ENCODE measurements at regions not wholly inside any gene's neighbourhood (a gene's known extent, or its start where the extent isn't known, plus 50 kb on each side); places are given as distances from the start of the nearest gene placed in this dataset.

DNA sequence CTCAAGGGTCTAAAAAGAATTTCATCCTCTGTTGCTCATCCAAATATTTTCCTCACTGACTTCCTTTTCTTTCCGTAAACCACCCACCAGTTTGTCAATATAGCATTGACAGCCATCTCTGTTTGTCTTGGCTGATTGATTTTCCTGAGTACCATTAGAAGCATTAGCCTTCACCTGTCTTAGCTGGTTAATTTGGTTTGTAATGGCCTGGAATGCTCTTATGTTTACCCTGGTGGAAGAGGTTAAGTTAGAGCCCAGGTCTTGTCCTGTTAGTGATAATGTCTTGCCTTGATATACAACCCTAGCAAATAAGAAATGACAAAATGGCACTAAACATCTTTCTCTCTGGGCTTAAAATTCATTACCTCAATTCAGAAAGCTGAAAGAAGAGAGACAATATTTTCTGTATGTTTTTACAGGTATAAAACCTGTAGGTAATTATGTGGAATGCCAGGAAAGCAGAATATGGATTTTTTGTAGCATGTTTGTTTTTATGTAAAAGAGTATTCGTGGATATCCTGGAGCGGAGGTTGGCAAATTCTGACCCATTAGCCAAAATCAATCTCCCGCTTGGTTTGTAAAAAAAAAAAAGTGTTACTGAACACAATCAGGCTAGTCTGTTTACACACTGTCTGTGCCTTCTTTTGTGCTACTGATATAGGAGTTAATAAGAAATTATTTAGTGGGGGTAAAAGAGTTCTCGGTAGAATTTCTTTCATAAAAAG is 224.4 kb upstream of the DAAM1 start:
- Histone ChIP-seq H3K27ac (no peak overlapping the region), H3K9me3 (no peaks in the 10 kb centered on the region), H3K36me3 (no peaks in the 10 kb centered on the region), H3K4me1 (no peaks in the 10 kb centered on the region), H3K27me3 (no peaks in the 10 kb centered on the region), H3K4me3 (no peak overlapping the region)
- TF ChIP-seq POLR2A (IDR thresholded peaks at IDR 0.05), result no peak
- no peak for TF ChIP-seq POLR2AphosphoS5 (IDR thresholded peaks at IDR 0.05; ENCODE audit: insufficient read depth in 1 of 2, low read depth in 1 of 2)
- TF ChIP-seq, protein P1, sequence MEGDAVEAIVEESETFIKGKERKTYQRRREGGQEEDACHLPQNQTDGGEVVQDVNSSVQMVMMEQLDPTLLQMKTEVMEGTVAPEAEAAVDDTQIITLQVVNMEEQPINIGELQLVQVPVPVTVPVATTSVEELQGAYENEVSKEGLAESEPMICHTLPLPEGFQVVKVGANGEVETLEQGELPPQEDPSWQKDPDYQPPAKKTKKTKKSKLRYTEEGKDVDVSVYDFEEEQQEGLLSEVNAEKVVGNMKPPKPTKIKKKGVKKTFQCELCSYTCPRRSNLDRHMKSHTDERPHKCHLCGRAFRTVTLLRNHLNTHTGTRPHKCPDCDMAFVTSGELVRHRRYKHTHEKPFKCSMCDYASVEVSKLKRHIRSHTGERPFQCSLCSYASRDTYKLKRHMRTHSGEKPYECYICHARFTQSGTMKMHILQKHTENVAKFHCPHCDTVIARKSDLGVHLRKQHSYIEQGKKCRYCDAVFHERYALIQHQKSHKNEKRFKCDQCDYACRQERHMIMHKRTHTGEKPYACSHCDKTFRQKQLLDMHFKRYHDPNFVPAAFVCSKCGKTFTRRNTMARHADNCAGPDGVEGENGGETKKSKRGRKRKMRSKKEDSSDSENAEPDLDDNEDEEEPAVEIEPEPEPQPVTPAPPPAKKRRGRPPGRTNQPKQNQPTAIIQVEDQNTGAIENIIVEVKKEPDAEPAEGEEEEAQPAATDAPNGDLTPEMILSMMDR (IDR thresholded peaks at IDR 0.05), result no peak
- intact Hi-C loops (cut with DNase I), result no loop called here
- DNase-seq (ENCODE audit: extremely low spot score in 2 of 2), result no peak

DNA sequence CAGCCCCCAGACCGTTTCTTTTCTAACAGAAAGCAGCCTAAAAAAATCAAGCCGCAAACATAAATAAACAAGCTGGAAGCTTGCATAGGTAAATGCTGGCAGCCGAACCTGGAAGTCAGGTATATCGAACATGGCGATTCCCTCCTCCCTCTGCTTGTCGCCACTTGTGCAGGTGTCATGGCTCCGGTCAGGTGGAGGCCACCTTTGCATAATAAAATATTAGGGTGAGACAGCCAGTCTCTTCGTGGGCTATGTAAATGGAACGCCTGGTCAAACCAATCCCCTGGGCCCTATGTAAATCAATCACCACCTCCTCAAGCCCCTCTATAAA is 223.9 kb upstream of the DAAM1 start:
- no peaks in the 10 kb centered on the region for H3K27me3 ChIP-seq
- intact Hi-C loops (cut with DNase I), result no loop called here
- H3K36me3 ChIP-seq, result no peaks in the 10 kb centered on the region
- DNase-seq (ENCODE audit: extremely low spot score in 2 of 2), result no peak
- H3K4me3 ChIP-seq, result no peak overlapping the region
- no peak for TF ChIP-seq POLR2AphosphoS5 (IDR thresholded peaks at IDR 0.05; ENCODE audit: insufficient read depth in 1 of 2, low read depth in 1 of 2)
- TF ChIP-seq, protein P1 (IDR thresholded peaks at IDR 0.05), result no peak
- TF ChIP-seq POLR2A (IDR thresholded peaks at IDR 0.05), result no peak
- no peaks in the 10 kb centered on the region for H3K4me1 ChIP-seq
- H3K27ac ChIP-seq, result no peak overlapping the region
- no peaks in the 10 kb centered on the region for H3K9me3 ChIP-seq

DNA sequence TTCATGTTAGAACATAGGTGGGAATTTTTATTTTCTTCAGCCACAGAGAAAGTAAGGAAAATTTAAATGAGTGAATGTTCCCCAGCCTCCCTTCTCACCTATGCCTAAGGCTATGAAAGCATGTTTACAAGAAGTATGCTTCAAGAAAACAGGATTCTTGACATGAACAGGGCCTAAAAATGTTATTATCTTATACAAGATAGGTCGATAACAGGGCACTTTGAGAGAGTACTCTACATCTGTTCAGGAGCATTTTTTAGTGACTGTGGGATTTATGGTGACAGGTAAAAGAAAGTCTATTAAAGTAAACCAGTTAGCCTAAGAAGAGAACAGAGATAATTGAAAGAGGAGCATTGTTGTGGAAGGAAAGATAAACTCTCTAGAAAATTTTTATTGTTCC is 222.9 kb upstream of the DAAM1 start:
- intact Hi-C loops (cut with DNase I), result loop anchor here (5.0 kb wide), 1 partner anchor 513 kb away; no protein-coding TSS in a partner anchor
- no peak overlapping the region for H3K27ac ChIP-seq
- TF ChIP-seq POLR2AphosphoS5 (IDR thresholded peaks at IDR 0.05; ENCODE audit: insufficient read depth in 1 of 2, low read depth in 1 of 2) (no peak), POLR2A (IDR thresholded peaks at IDR 0.05) (no peak)
- TF ChIP-seq, protein P1 (IDR thresholded peaks at IDR 0.05), result no peak
- H3K9me3 ChIP-seq, result no peaks in the 10 kb centered on the region
- no peaks in the 10 kb centered on the region for H3K27me3 ChIP-seq
- H3K4me1 ChIP-seq, result no peaks in the 10 kb centered on the region
- H3K4me3 ChIP-seq, result no peak overlapping the region
- no peak for DNase-seq (ENCODE audit: extremely low spot score in 2 of 2)
- no peaks in the 10 kb centered on the region for H3K36me3 ChIP-seq

DNA sequence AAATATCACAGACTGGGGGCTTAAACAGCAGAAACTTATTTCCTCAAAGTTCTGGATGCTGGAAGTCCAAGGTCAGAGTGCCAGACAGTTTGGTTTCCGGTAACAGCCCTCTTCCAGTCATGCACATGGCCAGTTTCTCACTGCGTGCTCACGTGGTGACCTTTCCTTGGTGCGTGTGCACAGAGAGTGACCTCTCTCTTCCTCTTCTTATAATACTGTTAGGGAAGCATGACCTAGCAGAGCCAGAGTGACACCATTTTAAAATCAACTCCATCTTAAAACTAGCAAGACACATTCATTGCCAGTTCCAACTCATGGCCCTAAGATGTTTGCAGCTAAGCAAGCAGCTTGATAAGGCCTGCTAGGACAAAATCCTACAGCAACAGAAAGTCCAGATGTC is 221.5 kb upstream of the DAAM1 start:
- Histone ChIP-seq H3K36me3 (no peaks in the 10 kb centered on the region), H3K9me3 (no peaks in the 10 kb centered on the region), H3K27ac (no peak overlapping the region), H3K4me3 (no peak overlapping the region), H3K4me1 (no peaks in the 10 kb centered on the region), H3K27me3 (no peaks in the 10 kb centered on the region)
- no peak for TF ChIP-seq POLR2AphosphoS5 (IDR thresholded peaks at IDR 0.05; ENCODE audit: insufficient read depth in 1 of 2, low read depth in 1 of 2)
- TF ChIP-seq, protein P1 (IDR thresholded peaks at IDR 0.05), result no peak
- no peak for TF ChIP-seq POLR2A (IDR thresholded peaks at IDR 0.05)
- no peak for DNase-seq (ENCODE audit: extremely low spot score in 2 of 2)
- intact Hi-C loops (cut with DNase I), result loop anchor here (5.0 kb wide), 1 partner anchor 515 kb away; no protein-coding TSS in a partner anchor

GRCh38 chr14:58969951-58970751 is 218.3 kb upstream of the DAAM1 start:
- intact Hi-C loops (cut with DNase I), result loop anchor here (5.0 kb wide), 1 partner anchor 518 kb away; no protein-coding TSS in a partner anchor

More at GRCh38 chr14:58969951-58970751, 218.3 kb upstream of the DAAM1 start:
- no peak overlapping the region for H3K27ac ChIP-seq
- H3K4me1 ChIP-seq, result no peaks in the 10 kb centered on the region
- no peaks in the 10 kb centered on the region for H3K27me3 ChIP-seq
- H3K4me3 ChIP-seq, result no peak overlapping the region
- no peak for TF ChIP-seq POLR2AphosphoS5 (IDR thresholded peaks at IDR 0.05; ENCODE audit: insufficient read depth in 1 of 2, low read depth in 1 of 2)
- TF ChIP-seq, protein P1 (IDR thresholded peaks at IDR 0.05), result no peak
- TF ChIP-seq POLR2A (IDR thresholded peaks at IDR 0.05), result no peak
- H3K9me3 ChIP-seq, result no peaks in the 10 kb centered on the region
- DNase-seq (ENCODE audit: extremely low spot score in 2 of 2), result no peak
- no peaks in the 10 kb centered on the region for H3K36me3 ChIP-seq

Data from vagina (tissue), 2 donors.